NOMO-1 treated with DMSO at 0.1 percent for 48 hours (cell line): ENCODE measurements at regions not wholly inside any gene's neighbourhood (a gene's known extent, or its start where the extent isn't known, plus 50 kb on each side); places are given as distances from the start of the nearest gene placed in this dataset.
"Not testable (repeated sequence)": the region's sequence is repeated elsewhere in the genome, so short reads cannot be mapped to it uniquely, and the experiment has no call there.

ENCODE experiments used
- DNase-seq: peaks from one replicate; lab custom pipeline; 2025; ENCODE audit not compliant: unreplicated experiment; lab: John Stamatoyannopoulos, UW

DNA sequence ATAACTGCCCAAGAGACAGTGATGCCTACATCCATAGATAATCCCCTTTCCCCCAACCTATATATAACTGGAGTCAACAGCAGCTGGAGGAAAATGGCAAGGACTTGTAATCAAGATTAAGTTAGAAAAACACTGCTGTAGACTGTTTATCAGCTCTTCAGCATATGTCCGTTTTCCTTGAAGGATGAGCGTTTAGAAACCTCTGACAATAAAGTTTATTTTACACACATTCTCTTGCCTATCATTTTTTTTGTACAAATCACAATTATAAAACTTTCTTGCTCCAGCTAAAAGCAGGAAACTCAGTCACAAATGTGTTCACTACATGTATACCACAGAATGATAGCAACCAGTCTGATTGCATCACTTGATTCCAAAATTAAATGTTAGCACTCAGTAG lies 50.8 kb downstream of the PPIAL4G start:
- DNase-seq: not testable (repeated sequence)

DNA sequence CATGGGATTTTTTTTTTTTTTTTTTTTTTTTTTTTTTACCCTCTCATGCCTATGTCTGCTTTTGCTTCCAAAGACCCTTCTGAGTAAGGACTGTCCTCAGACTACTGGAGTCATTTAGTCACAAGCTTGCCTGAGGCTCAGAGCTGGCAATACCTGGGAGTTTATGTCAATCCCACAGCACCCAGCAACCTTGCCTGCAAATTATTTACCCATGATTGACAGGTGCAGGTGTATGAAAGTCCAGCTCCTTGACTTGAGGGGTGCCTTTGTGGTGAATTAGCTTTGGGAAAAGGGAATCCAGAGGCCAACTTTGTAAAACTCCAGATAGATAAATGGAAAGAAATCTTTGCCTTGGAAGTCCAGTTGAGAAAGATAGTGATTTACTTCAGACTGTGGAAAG lies 53.2 kb downstream of the PPIAL4G start:
- not testable (repeated sequence) for DNase-seq

DNA sequence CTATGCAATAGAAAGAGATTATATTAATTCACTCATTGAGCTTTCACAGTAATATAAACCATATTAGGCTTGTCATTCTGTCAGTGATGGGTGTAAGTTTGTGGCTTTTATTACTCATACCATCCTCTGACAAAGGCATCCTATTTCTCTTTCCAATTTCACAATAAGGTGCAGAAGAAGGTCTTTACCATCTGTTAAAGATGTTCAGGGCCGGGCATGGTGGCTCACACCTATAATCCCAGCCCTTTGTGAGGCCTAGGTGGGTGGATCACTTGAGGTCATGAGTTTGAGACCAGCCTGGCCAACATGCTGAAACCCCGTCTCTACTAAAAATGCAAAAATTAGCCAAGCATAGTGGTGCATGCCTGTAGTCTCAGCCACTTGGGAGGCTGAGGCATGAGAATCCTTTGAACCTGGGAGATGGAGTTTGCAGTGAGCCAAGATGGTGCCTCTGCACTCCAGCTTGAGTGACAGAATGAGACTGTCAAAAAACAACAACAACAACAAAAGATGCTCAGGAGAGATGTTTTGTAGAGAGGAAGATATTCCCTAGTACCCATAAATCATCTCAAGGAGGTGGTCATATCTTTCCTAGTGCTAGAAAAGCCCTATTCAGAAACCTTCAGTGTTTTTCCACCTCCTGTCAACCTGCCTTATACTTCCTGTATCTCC lies 56.0 kb downstream of the PPIAL4G start:
- DNase-seq: not testable (repeated sequence)

DNA sequence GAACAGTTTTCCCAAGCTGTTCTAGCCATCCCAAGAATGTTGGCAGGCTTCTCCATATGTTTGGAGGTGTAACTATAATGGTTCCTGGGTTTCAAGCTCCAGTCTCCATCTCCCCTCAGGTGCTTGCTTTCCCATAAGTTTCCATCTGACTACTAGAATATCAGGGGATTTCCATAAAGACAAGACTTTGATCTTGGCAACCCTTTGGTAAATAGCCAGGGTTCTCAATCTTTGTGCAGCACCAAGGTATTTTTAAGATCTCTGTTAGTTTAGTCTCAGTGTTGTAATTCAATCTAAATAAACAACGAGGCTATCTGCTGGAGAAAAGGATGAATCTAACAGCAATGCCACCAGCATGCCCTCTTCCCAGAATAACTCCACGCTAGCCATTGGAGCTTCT lies 56.7 kb downstream of the PPIAL4G start:
- not testable (repeated sequence) for DNase-seq

DNA sequence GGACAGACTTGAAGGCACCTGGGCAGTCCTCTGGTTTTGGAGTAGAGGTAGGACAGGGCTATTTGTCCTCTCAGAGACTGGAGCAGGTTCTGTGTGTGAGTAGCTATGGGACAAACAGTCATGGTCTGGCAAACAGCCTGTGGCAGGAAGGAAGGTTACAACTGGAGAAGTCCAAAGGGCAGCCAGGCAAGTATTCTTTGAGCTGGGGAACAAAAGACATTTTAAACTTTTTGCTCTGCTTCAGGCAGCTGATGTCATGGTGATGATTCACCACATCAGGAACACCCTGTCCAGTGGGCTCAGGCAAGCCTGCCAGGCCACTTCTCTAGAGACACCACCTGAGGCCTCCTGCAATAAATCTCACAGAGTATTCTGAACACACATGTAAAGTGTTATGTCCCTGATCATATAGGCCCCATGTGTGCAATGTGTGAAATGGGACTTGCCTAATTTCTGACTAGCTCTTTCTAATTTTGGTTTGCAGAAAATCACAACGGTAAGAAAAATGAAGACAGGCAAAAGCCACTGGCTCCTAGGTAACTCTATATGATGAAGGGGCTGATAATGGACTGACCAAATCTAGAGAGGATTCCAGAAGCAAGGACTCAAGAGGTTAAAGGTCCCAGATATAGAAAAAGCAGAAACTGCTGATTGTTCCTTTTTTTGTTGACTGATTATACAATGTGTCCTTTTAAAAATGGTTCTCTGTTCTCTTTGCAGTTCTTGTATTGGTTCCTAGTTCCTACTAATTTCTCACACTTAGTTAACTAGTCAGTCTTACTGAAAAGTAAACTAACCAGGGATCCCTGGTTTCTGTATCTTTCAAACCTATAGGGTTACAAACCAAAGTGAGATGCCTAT lies 58.7 kb downstream of the PPIAL4G start:
- DNase-seq: peak; percentile 35

DNA sequence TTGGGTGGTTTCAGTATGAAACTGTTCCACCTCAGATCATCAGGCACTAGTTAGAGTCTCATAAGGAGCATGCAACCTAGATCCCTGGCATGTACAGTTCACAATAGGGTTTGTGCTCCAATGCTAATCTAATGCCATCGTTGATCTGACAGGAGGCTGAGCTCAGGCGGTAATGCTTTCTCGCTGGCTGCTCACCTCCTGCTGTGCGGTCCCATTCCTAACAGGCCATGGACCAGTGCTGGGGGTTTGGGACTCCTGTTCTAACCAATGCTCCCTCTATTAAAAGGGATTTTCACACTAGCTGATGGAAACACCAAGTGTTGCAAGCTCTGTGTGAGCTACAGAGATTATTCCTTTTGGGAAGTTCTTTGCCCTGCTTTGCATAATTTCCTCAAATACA lies 60.2 kb downstream of the PPIAL4G start:
- DNase-seq: not testable (repeated sequence)

DNA sequence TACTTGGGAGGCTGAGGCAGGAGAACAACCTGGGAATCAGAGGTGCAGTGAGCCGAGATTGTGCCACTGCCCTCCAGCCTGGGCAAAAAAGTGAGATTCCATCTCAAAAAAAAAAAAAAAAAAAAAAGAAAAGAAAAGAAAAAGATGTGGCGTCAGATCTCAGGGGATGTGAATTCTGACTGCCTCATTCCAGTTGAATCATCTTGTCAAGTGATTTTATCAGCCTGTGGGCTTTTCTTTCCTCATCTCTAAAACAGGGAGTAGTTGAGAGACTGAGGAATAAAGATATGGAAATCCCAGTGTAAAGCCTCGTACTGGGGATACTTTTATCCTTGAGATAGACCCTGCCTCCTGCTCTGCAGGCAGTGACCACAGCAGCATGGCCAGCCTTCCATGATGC lies 65.9 kb downstream of the PPIAL4G start:
- not testable (repeated sequence) for DNase-seq

DNA sequence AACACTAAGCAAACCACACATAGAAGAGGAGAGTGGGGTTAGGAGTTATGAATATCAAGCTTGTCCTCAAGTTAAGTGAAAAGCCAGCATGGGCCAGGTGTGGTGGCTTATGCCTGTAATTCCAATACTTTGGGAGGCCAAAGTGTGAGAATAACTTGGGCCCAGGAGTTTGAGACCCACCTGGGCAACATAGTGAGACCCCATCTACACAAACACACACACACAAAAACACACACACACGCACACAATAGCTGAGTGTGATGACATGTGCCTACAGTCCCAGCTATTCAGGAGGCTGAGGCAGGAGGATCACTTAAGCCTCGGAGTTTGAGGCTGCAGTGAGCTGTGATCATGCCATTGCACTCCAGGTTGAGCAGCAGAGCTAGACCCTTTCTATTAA lies 69.7 kb downstream of the PPIAL4G start:
- not testable (repeated sequence) for DNase-seq

DNA sequence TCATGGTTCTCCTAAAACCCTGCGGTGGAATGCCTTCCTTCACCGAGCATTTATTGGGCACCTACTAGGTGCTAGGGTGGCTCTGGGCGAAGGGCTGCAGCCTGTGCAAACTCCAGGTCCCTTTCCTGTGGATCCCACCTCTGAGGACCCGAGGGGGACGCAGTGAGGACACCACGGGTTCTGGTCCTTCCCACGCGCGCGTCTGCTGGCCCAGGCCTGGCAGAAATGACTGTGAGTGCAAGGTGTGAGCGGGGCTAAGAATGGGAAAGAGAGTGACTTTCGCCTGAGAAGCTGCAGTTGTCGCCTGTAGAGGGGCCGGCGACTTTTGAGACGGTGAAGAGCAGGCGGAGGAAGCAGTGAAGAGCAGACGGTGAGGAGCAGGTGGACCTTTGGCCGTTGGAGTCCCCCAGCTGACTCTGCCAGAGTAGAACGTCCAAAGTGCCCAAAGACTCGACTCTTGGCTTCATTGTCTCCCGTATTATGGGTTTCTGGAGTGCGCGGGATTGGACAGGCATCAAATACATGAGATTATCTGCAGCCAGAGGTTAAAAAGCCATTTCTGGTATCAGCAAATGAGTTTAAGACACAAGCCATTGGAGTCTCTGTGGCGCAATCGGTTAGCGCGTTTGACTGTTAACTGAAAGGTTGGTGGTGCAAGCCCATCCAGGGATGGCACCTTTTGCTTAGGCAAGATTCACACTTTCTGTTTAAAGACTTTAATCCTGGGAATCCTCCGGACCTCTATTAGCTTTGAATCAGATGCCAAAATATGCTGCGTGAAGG lies 78.1 kb downstream of the PPIAL4G start:
- DNase-seq: not testable (repeated sequence)

DNA sequence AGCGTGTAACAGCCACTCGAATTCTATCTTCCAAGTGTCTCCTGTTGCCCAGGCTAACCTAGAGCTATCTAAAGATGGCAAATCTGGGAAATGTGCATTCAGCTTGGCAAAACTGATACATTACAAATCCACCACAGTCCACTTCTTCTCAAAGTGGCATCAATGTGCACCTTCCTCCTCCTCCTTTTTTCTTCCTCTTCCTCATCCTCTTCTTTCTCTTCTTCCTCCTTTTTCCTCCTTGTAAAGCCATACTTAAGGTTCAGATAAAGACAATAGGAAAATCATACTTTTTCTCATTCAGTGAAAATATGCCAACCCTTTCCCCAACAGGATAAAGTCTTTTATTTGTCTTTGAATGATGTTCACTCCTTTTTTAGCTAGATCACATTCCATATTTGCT lies 79.2 kb downstream of the PPIAL4G start:
- DNase-seq: not testable (repeated sequence)

DNA sequence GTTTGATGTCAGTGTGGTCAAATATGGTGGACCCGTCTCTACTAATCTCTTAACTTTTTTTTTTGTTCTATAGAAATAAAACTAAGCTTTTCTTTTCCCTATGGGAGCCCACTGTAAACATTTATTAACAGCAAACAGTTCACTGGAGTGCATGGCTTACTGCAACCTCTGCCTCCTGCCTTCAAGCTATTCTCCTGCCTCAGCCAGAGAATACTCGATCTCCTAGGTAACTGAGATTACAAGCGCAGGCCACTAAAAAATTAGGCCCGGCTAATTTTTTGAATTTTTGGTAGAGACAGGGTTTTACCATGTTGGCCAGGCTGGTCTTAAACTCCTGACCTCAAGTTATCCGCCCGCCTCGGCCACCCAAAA lies 80.0 kb downstream of the PPIAL4G start:
- not testable (repeated sequence) for DNase-seq

DNA sequence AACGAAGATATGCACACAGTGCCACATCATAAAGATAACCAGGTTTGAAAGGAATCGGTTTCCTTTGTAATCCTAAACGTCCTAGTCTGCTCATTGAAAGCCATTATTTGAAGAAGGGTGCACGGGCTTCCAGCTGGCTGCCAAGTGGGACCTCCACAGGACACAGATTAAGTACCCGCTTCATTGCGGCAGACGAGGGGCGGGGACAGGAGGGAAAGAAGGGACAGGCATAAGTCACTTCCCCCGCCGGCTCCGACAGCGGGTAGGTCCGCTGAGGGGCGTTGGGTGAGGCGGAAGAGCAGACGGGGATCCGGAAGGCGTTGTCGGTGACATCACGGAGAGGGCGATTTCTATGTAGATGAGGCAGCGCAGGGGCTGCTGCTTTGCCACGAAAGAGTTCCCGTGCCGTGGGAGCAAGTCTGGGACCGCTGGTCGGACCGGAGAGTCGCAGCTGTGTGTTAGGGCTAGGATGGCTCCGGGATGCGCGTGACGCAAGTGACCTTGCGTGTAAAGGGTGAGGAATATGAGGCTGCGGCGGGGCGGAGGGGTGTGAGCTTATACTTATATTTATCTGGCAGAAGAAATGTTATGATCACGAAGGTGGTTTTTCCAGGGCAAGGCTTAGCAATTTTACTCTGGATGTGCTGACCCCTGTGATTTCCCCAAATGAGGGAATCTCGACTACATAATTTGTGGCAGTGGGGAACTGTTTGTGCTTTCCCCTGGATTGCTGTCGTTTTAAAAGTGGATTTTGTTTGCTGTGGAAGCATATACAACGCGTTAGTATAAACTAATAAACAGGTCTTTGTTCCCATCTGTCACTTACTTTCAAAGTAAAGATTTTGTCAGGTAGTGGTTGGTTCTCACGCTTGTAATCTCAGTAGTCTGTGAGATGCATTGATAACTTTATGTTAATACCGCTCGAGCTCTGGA lies 80.7 kb downstream of the PPIAL4G start:
- peak; percentile 81 for DNase-seq

DNA sequence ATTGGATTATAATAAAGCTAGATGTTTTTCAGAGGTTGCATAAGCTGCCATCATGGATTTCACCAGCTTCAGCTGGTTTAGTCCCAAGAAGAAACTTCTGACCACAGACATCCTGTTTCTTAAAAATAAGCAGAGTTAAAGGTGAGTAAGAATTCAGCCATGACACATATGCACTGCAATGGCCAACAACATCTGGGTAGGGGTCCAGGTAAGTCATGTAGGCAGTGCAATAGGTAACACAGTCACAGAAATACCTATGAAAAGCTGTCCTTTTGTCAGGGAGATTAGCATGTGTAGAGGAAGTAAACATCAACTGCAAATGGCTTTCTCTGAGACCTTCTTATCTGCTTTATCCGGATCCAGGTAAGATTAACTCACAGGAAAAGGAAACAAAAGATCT lies 85.6 kb downstream of the PPIAL4G start:
- not testable (repeated sequence) for DNase-seq

DNA sequence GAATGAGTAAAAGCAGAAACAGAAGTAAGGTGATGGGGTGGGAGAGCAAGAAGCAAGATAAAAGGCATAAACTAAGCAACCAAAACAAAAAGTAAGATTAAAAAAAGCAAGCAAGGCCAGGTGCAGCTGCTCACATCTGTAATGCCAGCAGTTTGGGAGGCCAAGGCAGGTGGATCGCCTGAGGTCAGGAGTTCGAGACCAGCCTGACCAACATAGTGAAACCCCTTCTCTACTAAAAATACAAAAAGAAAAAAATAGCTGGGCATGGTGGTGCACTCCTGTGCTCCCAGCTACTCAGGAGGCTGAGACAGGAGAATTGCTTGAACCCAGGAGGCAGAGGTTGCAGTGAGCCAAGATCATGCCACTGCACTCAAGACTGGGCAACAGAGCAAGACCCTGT lies 90.6 kb downstream of the PPIAL4G start:
- not testable (repeated sequence) for DNase-seq

DNA sequence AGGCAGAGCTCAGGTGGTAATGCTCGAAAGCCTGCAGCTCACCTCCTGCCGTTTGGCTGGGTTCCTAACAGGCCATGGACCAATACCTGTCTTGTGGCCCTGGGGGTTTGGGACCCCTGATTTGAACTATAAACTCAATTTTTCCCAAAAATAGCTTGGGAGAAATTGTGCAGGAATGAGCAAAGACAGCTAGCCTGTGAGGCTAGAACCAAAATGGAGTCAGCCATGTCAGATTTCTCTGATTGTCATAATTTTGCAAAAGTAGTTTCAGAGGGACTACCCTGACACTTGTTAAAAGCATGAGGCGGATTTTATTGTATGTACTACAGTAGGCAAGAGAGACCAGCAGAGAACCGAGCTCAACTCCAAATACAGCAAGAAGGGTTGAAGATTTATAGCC lies 91.8 kb downstream of the PPIAL4G start:
- DNase-seq: not testable (repeated sequence)

DNA sequence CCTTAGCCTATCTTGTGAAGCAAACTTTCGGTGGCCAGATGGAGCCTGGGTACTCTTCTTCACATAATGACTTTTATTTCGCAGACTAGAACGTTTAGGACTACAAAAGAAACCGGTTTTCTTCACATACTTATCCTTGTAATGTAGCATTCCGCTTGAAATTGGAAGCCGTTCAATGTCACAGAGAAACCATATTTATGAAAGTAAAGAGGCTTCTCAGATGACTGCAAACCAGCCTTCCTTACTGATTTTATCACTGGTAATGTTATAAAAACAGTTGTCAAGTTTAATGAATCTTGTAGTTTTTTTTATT lies 94.1 kb downstream of the PPIAL4G start:
- no peak for DNase-seq

DNA sequence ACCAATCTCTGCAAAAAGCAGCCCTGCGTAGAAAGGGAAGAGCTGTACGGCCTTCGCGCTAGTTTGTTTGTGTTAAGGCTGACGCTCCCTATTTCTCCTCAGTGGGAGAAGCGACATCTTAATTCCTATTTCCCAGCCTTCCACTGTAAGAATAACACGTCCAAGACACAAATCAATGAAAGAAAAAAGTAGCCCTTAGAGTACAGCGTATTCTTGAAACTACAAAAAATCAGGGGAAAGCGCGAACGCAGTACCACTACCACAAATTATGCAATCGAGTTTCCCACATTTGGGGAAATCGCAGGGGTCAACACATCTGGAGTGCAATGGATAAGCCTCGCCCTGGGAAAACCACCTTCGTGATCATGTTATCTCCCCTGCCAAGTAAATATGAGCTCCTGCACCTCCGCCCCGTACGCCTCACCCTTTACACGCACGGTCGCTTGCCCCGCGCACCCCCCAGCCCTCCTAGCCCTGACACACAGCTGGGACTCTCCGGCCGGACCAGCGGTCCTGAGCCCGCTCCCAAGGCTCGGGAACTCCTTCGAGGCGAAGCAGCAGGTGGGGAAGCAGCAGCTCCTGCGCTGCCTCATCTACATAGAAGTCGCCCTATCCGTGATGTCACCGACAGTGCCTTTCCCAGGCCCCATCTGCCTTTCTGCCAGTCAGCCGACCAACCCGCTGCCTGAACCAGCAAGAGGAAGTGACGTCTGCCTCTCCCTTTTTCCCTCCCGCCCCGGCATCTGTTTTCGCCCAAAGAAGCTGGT lies 94.7 kb downstream of the PPIAL4G start:
- peak; percentile 79 for DNase-seq

DNA sequence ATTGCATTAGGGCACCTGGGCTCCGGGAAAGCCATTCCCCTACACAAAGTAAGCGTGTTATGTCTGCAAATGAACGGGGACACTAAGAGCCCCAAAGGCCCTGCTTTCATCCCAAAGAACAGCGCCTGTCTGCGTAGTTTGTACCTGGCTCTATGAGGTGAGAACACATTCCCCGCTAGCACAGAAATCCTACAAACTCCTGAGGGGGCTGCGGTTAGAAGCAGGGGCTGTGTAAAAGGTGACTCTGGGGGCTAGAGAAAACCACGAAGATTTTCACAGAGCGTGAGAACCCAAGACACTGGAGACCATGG lies 95.2 kb downstream of the PPIAL4G start:
- not testable (repeated sequence) for DNase-seq

DNA sequence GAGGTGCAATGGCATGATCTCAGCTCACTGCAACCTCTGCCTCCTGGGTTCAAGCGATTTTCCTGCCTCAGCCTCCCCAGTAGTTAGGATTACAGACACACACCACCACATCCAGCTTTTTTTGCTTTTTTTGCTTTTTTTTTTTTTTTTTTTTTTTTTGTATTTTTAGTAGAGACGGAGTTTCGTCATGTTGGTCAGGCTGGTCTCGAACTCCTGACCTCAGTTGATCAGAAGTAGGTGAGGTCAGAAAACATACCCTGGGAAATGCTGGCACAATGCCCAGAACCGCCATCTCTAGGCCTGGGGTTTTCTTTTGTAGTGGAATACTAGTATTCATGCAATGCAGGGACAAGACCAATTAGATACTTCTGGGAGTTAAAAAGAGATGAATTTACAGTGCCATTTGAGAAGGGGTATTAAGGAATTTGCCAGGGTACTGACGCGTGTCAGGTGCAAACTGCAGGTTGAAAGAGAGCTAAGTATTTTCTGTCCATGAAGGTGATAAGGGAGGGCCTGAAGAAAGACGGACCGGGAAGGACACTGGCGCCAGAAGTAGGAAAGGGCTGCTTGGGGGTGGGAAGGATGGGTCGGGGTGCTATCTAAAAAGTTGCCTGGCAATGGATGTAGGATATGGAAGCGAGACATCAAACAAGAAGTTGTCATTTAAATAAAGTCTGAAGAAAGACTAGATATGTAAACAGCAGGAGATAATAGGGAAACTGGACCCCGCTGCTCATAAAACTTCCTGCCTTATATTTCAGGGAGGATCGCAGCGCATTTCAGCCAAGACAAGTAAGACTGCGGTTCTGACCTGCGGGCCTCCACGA lies 95.8 kb downstream of the PPIAL4G start:
- not testable (repeated sequence) for DNase-seq
